ENCODE measurements at regions not wholly inside any gene's neighbourhood (a gene's known extent, or its start where the extent isn't known, plus 50 kb on each side); places are given as distances from the start of the nearest gene placed in this dataset.
"Not testable (repeated sequence)": the region's sequence is repeated elsewhere in the genome, so short reads cannot be mapped to it uniquely, and the experiment has no call there.

DNA sequence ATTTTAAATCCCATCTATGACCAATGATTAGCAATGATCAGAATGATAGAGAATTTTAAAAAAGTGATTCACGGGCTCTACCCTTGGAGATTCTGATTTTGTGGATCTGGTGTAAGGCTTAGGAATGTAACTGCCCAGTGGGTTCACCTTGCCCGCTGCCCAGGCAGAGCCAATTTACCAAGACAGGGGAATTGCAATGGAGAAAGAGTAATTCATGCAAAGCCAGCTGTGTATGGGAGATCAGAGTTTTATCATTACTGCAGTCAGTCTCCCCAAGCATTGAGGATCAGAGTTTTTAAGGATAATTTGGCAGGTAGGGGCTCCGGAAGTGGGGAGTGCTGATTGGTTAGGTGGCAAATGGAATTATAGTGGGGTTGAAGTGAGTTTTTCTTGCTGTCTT, 480.6 kb downstream of the ATP23 start:
- Histone ChIP-seq H3K27me3 (ENCODE audit: control insufficient read depth, insufficient read depth, low read length) (no peaks in the 10 kb centered on the region), H3K9me3 (ENCODE audit: control insufficient read depth, insufficient read depth, low read length) (peaks cover 9% of the 10 kb centered on the region; the same call in 1 of the 2 replicates), H3K4me3 (ENCODE audit: low read depth, low read length) (no peak overlapping the region), H3K27ac (ENCODE audit: low read depth, low read length) (no peak overlapping the region)
- DNase-seq (ENCODE audit: low read depth, low spot score): no peak
- TF ChIP-seq, protein P1, sequence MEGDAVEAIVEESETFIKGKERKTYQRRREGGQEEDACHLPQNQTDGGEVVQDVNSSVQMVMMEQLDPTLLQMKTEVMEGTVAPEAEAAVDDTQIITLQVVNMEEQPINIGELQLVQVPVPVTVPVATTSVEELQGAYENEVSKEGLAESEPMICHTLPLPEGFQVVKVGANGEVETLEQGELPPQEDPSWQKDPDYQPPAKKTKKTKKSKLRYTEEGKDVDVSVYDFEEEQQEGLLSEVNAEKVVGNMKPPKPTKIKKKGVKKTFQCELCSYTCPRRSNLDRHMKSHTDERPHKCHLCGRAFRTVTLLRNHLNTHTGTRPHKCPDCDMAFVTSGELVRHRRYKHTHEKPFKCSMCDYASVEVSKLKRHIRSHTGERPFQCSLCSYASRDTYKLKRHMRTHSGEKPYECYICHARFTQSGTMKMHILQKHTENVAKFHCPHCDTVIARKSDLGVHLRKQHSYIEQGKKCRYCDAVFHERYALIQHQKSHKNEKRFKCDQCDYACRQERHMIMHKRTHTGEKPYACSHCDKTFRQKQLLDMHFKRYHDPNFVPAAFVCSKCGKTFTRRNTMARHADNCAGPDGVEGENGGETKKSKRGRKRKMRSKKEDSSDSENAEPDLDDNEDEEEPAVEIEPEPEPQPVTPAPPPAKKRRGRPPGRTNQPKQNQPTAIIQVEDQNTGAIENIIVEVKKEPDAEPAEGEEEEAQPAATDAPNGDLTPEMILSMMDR (IDR thresholded peaks at IDR 0.05; ENCODE audit: low read depth, low read length): no peak
- POLR2A ChIA-PET: no interaction called here
- CTCF ChIA-PET: no interaction called here

DNA sequence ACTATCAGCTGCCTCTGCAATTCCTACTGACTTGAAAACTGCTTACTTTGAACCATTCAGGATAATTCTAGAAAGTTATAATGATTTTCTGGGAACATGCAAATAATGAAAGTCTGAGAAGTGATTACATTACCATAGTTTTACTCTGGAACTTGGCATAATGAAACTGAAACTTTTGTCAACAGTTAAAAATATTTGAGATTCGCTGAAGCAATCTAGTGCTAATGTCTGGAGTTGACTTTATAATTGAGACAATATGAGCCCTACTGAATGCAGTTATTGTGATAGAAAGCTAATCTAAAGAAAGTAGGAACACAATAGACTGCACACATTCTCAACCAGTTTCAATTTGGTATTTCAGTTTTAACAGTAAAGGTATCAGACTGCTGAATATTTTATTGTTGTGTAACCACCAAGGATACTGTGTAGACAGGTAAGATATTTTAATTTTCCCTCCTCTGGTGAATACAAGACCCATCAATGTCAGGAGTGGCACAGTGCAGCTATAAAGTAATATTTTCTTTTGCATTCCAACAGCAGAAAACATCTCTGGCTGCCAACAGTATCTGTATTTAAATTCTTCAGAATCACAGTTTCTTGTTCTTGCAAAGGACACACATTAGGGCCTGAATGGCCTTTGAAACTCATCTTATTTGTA, 483.5 kb downstream of the ATP23 start:
- Histone ChIP-seq H3K27ac (ENCODE audit: low read depth, low read length) (no peak overlapping the region), H3K27me3 (ENCODE audit: control insufficient read depth, insufficient read depth, low read length) (no peaks in the 10 kb centered on the region), H3K9me3 (ENCODE audit: control insufficient read depth, insufficient read depth, low read length) (peaks cover 3% of the 10 kb centered on the region; the same call in 1 of the 2 replicates), H3K4me3 (ENCODE audit: low read depth, low read length) (no peak overlapping the region)
- no peak for DNase-seq (ENCODE audit: low read depth, low spot score)
- CTCF ChIA-PET: interaction anchor here (1.2 to 1.8 kb wide), 4 partner anchors 9 to 116 kb away, joined by 4 to 10 read pairs (median 5); no protein-coding TSS in a partner anchor
- POLR2A ChIA-PET: interaction anchor here (1.0 to 2.1 kb wide), 8 partner anchors 8 to 616 kb away, joined by 3 to 16 read pairs (median 4); no protein-coding TSS in a partner anchor
- TF ChIP-seq, protein P1 (IDR thresholded peaks at IDR 0.05; ENCODE audit: low read depth, low read length): no peak

DNA sequence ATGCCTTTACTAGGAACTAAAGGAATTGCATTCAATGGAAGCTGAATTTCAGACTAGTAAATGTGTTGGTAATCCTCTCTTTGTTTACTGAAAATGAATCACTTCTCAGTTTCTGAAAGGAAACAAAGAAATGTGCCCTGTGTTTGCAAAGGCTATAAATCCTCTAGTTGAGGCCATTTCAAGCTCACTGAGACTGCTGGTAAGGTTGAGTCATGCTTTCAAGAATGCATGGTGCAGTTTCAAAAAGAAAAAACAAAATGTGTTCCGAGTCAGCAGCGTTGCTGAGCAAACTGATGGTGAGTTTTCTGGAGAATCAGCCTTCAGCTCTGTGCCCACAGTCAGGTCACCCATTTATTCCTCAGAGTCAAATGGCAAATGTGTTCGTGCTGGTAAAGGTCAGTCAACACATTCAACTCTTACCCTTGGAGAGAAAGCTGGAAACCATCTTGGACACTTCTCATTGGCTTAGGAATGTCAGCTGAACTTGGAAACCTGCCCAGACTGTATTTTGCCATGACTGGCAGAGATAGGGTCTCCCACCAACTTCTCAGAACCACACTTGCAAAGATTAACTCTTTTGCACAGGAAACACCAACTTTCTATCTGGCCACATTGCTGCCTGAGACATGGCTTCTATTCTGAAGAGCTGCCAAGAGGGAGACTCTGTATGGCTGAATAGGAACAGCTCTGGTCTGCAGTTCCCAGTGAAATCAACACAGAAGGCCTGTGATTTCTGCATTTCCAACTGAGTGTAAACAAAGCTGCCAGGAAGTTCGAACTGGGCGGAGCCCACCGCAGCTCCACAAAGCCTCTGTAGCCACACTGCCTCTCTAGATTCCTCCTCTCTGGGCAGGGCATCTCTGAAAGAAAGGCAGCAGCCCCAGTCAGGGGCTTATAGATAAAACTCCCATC, 484.4 kb downstream of the ATP23 start:
- POLR2A ChIA-PET: interaction anchor here (0.8 to 2.1 kb wide), 11 partner anchors 9 to 615 kb away, joined by 3 to 16 read pairs (median 3); no protein-coding TSS in a partner anchor
- Histone ChIP-seq H3K27ac (ENCODE audit: low read depth, low read length) (peak overlapping the region; percentile 93), H3K27me3 (ENCODE audit: control insufficient read depth, insufficient read depth, low read length) (no peaks in the 10 kb centered on the region), H3K4me3 (ENCODE audit: low read depth, low read length) (peak overlapping the region; percentile 27), H3K9me3 (ENCODE audit: control insufficient read depth, insufficient read depth, low read length) (peaks cover 3% of the 10 kb centered on the region; the same call in 1 of the 2 replicates)
- DNase-seq (ENCODE audit: low read depth, low spot score): peak; percentile 82
- TF ChIP-seq, protein P1 (IDR thresholded peaks at IDR 0.05; ENCODE audit: low read depth, low read length): no peak
- CTCF ChIA-PET: interaction anchor here (0.9 to 1.8 kb wide), 5 partner anchors 9 to 725 kb away, joined by 3 to 10 read pairs (median 4); no protein-coding TSS in a partner anchor

DNA sequence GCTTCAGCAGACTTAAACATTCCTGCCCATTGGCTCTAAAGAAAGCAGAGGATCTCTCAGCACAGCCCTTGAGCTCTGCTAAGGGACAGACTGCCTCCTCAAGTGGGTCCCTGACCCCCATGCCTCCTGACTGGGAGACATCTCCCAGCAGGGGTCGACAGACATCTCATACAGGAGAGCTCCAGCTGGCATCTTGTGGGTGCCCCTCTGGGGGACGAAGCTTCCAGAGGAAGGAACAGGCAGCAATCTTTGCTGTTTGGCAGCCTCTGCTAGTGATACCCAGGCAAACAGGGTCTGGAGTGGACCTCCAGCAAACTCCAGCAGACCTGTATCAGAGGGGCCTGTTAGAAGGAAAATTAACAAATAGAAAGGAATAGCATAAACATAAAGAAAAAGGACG, 485.1 kb downstream of the ATP23 start:
- CTCF ChIA-PET: interaction anchor here (0.9 to 1.8 kb wide), 4 partner anchors 10 to 724 kb away, joined by 3 to 10 read pairs (median 4); no protein-coding TSS in a partner anchor
- DNase-seq (ENCODE audit: low read depth, low spot score); H3K9me3 ChIP-seq (ENCODE audit: control insufficient read depth, insufficient read depth, low read length); H3K27me3 ChIP-seq (ENCODE audit: control insufficient read depth, insufficient read depth, low read length); H3K4me3 ChIP-seq (ENCODE audit: low read depth, low read length): not testable (repeated sequence)
- peak overlapping the region; percentile 93 for H3K27ac ChIP-seq (ENCODE audit: low read depth, low read length)
- POLR2A ChIA-PET: interaction anchor here (0.8 to 2.1 kb wide), 4 partner anchors 104 to 493 kb away, joined by 3 to 16 read pairs (median 3); no protein-coding TSS in a partner anchor

DNA sequence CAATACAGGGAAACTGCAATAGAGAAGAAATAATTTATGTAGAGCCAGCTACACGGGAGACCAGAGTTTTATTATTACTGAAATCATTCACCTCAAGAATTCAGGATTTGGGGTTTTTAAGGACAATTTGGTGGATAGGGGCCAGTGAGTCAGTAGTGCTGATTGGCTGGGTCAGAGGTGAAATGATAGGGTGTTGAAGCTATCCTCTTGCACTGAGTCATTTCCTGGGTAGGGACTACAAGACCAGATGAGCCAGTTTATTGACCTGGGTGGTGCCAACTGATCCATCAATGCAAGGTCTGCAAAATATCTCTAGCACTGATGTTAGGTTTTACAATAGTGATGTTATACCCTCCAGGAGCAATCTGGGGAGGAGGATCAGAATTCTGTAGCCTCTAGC, 486.3 kb downstream of the LRIG3 start:
- no peaks in the 10 kb centered on the region for H3K9me3 ChIP-seq (ENCODE audit: control insufficient read depth, insufficient read depth, low read length)
- no peak overlapping the region for H3K4me3 ChIP-seq (ENCODE audit: low read depth, low read length)
- CTCF ChIA-PET: no interaction called here
- DNase-seq (ENCODE audit: low read depth, low spot score): no peak
- POLR2A ChIA-PET: no interaction called here
- TF ChIP-seq, protein P1 (IDR thresholded peaks at IDR 0.05; ENCODE audit: low read depth, low read length): no peak
- no peaks in the 10 kb centered on the region for H3K27me3 ChIP-seq (ENCODE audit: control insufficient read depth, insufficient read depth, low read length)
- no peak overlapping the region for H3K27ac ChIP-seq (ENCODE audit: low read depth, low read length)
